ENCODE measurements at regions not wholly inside any gene's neighbourhood (a gene's known extent, or its start where the extent isn't known, plus 50 kb on each side); places are given as distances from the start of the nearest gene placed in this dataset.

DNA sequence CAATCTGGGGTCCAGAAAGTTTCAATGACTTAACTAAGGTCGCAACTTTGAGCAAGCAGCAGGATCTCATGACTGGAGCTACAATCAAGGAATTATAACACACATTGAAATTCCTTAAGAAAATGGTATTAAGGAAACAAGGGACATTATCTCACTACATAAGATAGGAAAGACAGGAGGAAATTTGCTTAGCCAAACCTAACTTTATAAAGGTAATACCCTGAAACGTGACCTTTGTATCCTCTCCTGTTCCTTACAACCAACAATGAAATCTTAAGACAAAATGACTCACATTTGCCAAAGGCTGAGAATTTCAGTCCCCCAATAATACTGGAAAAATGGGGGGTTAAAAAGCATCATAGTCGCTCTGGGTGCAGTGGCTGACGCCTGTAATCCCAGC is 218.9 kb upstream of the LYZL1 start:
- intact Hi-C loops (cut with micrococcal nuclease): no loop called here
- ATAC-seq: no peak
- no peak for DNase-seq

DNA sequence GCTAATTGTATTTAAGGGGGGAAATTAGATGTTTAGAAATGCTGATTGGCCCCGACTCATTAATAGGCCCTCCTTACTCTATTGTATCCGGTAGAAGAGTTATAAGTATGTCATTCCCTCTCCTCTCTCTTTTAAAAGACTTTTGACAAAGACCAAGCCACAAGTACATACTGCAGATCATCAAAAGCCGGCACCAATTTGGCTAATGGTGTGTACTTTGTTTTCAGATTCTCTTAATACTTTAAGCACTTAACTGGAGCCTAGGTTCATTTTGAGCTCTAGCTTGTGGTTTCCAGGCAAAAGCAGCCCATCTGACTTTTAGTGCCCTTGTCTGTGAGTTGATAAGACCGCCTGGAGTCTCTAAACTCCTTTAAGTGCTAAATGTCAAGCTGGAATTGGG is 210.0 kb upstream of the LYZL1 start:
- intact Hi-C loops (cut with micrococcal nuclease): no loop called here
- no peak for DNase-seq
- no peak for ATAC-seq

GRCh38 chr10:29081231-29081630 is 207.6 kb upstream of the LYZL1 start:
- intact Hi-C loops (cut with micrococcal nuclease): no loop called here
- ATAC-seq (no peak), DNase-seq (no peak)

GRCh38 chr10:29081951-29082685 is 206.8 kb upstream of the LYZL1 start:
- DNase-seq: peak; percentile 59
- peak; percentile 65 for ATAC-seq
- intact Hi-C loops (cut with micrococcal nuclease): no loop called here

DNA sequence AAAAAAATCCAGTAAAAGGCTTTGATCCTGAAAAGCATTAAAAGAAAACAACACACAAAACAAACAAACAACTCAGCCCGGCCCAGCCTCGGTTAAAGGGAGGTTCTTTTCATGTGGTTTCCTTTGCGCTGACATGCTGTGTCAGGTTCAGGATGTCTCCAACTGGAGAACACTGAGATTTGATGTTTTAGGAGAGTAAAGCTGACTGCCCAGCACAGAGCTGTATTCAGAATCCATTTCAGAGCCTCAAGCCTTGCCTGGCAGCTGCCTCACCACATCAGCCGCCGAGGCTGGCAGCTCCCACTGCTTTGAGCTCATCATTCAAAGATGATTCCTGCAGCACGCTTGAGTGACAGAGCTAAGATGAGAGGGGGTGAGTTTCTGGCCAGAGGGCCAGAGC is 205.8 kb upstream of the LYZL1 start:
- DNase-seq: no peak
- no peak for ATAC-seq
- intact Hi-C loops (cut with micrococcal nuclease): no loop called here

DNA sequence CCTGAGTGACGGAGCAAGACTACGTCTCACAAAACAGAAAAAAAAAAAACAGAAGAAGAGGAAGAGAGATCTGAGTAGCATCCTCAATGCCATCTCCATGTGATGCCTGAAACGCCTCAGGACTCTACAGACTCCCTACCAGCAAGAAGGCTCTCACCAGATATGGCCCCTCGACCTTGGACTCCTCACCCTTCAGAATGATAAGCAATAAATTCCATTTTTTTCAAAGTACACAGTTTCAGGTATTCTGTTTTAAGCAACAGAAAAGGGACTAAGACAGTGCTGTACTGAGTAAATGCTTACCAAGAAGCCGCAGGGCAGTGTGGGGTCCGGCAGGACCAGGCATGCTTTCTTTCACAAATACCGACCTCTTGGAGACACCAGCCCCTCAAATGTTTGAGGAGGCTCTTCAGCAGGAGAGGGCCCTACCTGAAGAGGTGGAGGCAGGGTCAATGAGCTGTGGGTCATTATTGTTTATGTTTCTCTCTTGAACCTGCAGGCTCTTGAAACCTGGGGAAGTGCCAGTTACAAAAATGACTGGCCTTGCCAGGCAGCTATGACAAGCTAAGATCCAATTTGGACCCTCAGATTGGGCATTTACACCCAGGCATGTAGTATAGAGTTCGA is 204.1 kb upstream of the LYZL1 start:
- intact Hi-C loops (cut with micrococcal nuclease): no loop called here
- ATAC-seq (no peak), DNase-seq (no peak)

DNA sequence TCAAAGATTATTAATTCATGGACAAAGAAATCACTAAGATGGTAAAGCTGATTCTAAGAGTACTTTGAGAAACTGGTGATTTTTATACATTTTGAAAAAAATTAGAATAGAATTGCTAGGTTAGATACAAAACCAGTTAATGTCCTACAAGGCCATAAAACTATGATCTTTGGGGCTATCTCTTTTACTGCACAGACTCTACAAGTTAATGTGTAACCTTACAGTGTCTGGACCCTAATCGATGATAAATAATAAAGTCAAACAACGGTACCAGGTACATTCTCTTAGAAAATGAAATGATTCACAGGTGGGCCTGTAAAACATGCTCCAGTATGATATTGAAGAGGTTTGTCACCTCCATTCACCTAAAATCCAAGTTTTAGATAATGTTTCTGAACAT is 199.8 kb upstream of the LYZL1 start:
- DNase-seq: no peak
- no peak for ATAC-seq
- intact Hi-C loops (cut with micrococcal nuclease): no loop called here

DNA sequence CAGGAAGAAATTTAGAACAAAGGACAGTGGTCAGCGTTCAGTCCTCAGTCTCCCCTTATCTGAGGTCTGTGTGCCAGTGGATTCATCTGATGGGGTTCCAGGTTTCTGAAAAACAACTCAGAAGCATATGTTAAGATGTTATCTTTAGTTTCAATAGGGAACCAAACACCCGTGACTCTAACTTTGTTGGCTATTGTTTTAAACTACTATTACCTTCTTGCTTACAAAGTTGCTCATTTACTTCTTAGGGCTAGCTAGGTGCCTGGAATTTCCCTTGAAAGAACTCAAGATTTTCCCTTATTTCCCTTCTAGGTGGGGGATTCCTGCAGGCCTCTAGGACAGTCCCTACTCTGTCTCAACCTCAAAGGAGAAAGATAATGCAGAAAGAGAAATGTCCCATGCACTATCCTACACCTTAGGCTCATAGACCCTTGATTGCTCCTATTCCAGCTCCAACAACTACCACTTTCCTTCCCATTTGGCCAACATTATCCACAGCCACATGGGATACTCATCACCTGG is 192.5 kb upstream of the LYZL1 start:
- intact Hi-C loops (cut with micrococcal nuclease): no loop called here
- no peak for ATAC-seq

GRCh38 chr10:29098423-29098822 is 190.4 kb upstream of the LYZL1 start:
- ATAC-seq (no peak), DNase-seq (no peak)
- intact Hi-C loops (cut with micrococcal nuclease): no loop called here

More for the DNA sequence above, 192.5 kb upstream of the LYZL1 start:
- no peak for DNase-seq

DNA sequence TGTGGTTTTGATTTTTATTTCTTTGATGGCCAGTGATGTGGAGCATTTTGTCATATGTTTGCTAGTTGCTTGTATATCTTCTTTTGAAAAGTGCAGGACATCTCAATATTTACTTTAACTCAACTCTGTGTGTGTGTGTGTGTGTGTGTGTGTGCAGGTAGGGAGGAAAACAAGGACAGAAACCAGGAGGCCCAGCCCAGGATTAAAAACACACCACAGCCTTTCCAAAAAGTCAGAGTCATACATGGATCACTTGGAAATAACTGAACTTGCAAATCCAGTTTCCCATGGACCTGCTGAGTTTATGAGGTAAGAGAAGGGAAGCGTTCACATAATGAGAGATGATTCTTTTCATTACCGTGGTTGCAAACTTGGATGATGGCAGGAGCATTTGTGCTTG is 189.9 kb upstream of the LYZL1 start:
- DNase-seq (no peak), ATAC-seq (no peak)
- intact Hi-C loops (cut with micrococcal nuclease): no loop called here

GRCh38 chr10:29099415-29099814 is 189.5 kb upstream of the LYZL1 start:
- no peak for DNase-seq
- no peak for ATAC-seq
- intact Hi-C loops (cut with micrococcal nuclease): no loop called here

- intact Hi-C loops (cut with micrococcal nuclease): no loop called here
- ATAC-seq (no peak), DNase-seq (no peak)
These were observed 188.4 kb upstream of the LYZL1 start for GRCh38 chr10:29100505-29100904.

DNA sequence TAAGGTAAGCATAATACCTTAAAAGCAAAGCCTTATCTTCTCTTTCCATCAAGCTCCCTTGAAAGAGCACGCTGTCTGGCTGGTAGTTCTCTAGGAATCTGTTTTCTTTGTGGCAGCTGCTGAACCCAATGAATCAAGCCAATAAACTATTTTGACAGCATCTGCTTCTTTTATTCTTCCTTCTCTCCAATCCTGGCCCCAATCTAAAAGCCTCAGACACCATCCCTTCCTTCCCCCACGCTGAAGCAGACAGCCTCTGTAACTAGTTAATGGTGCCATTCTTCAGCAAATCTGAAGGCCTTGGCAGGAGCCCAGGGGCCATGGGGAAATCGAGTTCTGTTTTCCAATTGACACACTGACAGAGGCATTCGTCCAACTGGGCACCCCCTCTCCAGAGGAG is 186.6 kb upstream of the LYZL1 start:
- no peak for DNase-seq
- ATAC-seq: no peak
- intact Hi-C loops (cut with micrococcal nuclease): no loop called here

DNA sequence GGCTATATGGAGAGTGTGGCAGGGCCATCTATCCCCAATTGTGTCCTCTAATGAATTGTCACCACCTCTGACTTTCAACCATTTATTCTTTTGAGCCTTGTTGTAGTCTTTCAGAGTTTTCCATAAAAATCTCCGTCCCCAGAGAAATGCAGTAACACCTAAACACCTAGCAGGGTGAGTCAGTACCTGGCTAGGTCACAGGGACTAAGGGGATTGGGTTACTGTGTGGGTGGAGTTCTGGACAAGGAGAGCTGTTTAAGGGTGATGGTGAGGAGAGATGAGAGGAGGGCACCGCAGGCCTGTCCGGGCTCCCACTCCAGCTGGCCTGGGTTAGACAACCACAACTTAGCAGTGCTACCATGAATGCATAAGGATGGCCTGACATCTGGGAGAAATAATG is 186.2 kb upstream of the LYZL1 start:
- intact Hi-C loops (cut with micrococcal nuclease): no loop called here
- ATAC-seq (no peak), DNase-seq (no peak)

DNA sequence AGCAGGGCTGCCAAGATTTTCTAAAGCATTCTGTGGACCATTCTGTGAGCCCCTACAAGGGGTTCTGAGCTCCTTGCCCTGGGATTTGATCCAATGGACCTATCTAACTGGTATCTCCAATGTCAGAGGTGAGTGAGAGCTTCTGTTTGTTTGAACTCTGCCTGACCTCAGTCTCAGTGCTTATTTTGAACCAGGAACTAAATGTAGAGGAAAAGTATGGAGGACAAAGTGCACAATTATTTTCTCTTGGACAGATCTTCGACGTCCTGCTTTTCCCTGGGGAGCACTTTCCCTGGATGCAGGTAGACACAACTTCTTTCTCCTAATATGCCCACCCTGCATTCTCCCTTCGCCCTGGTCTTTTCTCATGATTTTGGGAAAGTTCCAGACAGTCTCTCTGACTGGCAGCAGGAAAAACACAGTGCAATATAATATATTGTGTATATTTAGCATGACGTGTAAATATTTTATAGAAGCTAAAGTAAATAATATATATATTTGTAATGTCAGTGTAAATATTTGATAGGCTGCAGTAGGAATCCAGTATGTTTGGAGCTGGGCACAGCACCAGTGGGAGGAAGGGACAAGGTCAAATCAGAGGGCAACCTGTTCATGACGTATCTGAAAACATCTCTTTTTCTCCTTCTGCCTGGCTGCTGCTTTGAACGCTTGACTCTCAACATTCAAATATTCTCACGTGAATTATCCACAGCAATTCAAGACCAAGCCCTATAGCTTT is 184.0 kb upstream of the LYZL1 start:
- ATAC-seq: no peak

DNA sequence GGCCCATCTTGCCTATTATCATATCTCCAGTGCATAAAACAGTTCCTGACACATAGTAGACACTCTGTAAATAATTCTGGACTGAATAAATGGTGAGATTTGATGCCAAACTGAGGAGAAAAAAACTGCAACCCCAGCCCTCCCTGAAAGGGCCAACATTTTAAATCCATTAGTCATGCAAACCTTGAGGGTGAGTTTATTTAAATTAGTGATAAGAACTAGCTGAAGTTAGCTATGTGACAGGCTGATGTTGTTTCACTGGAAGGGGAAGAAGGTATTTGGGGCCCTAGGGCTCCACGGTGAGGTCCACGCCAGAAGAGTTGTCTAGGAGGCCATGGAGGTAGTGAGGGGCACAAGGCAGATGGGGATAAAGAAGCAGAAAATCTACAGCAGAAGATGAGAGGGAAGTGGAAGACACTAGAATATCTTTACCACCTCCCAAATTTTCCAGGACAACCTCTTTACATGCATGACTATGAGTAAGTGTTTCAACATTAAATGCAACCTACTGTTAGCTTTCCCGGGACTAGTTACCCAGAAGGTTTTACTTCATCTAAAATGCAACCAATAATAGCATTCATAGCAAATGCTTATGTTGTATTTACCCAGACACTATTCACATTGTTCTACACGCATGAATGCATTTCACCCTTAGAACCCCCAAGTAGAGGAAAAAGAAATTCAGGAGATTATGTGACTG is 183.2 kb upstream of the LYZL1 start:
- intact Hi-C loops (cut with micrococcal nuclease): no loop called here
- ATAC-seq (no peak), DNase-seq (no peak)

More for the DNA sequence above, 184.0 kb upstream of the LYZL1 start:
- DNase-seq: no peak
- intact Hi-C loops (cut with micrococcal nuclease): no loop called here

- ATAC-seq (no peak), DNase-seq (no peak)
- intact Hi-C loops (cut with micrococcal nuclease): no loop called here
These were observed 182.6 kb upstream of the LYZL1 start for GRCh38 chr10:29106287-29106686.

GRCh38 chr10:29107866-29108498 is 180.9 kb upstream of the LYZL1 start:
- ATAC-seq (no peak), DNase-seq (no peak)
- intact Hi-C loops (cut with micrococcal nuclease): no loop called here
